NCI-H446 treated with DMSO at 0.1 percent for 48 hours (cell line): ENCODE measurements at regions not wholly inside any gene's neighbourhood (a gene's known extent, or its start where the extent isn't known, plus 50 kb on each side); places are given as distances from the start of the nearest gene placed in this dataset.
"Not testable (repeated sequence)": the region's sequence is repeated elsewhere in the genome, so short reads cannot be mapped to it uniquely, and the experiment has no call there.

Source experiments
- DNase-seq: peaks from one replicate; lab custom pipeline; 2025; lab: John Stamatoyannopoulos, UW

DNA sequence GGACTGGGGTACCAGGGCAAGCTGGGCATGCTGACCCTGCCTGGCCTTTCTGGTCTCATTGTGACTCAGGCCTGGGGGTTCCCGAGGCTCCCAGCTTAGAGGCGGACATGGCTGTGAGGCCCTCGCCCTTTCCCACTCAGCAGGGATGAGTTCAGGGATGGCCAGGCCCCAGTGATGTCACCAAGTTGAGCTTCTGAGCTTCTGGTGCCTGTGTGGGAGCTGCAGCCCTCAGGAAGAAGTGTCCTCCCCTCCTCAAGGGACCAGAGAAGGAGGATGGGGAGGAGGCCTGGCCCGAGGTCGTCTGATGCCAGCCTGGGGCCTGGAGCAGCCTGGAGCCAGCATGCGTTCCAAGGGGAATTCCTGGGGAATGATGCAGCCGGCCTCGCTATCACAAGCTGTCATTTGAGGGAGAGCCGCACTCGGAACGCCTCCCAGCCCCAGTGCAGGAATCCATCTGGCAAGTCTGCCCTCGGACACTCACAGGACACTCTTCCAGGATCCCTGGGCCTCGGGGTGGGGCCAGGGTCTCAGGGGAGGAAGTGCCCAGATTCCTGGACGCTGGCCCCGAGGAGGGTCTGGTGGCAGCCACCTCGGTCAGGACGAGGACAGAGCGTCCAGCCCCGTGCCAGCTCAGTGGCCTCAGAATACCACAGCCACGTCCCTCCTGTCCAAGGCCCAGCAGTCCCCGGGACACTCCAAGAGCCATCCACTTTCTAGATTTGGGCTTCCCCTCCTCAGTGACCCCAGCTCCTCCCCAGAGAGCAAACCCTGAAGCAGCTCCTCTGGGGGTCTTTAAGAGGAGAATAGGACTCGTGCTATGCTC, 61.2 kb upstream of the GPC1 start:
- no peak for DNase-seq

DNA sequence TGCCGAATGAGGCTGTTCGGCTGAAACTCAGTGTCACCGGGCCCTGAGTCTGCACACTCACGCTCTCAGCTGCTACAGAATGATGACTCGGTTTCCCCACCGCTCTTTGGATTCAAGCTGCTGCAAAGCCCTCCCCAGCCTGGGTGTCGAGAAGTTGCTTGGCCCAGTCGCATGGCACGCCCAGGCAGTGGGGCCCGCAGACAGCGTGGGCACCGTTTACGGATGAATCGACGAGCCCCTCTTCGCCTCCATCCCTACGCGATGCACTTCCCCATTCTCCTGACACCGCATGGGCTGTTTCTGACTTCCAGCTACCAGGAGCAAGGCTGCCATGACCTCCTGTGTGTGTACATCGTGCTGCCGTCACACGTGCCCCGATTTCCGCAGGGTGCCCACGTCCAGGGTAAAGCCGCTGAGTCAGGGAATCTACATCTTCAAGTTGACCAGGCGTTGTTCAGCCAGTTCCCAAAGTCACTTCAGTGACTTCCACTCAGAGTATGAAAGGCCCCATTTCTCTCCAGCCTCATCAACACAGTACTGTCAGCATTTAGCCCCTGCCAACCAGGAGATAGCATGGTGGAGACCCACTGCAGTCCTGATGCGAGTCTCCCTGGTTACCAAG, 60.3 kb upstream of the GPC1 start:
- no peak for DNase-seq

DNA sequence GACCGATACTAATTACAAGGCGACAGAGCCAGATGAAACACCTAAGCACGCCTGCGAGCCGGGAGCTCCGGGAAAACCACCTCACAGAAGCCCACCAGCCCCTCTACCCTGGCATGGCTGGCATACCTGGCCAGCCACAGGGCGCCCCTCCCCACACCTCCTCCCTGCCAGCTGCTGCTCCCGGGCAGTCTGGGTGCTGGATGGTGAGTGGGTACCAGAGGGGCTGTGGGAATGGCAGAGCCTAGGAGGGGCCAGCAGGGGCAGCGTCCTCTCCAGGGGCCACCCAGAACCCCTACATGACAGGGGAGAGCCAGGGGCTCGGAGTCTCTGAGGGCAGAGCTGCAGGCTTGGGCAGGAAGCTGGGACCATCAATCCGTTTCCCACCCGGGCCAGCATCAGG, 58.7 kb upstream of the GPC1 start:
- no peak for DNase-seq

DNA sequence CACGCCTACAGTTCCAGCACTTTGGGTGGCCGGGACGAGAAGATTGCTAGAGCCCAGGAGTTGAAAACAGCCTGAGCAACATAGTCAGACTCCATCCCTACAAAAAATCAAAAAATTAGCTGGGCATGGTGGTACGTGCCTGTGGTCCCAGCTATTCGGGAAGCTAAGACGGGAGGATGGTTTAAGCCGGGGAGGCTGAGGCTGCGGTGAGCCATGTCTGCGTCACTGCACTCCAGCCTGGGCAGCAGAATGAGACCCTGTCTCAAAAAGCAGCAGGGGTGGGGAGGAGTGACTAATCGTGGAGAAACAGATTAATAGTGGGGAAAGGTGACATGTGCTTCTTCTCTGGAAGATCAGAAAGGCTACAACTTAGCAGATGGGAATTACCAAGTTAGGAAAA, 58.1 kb upstream of the GPC1 start:
- DNase-seq: no peak

DNA sequence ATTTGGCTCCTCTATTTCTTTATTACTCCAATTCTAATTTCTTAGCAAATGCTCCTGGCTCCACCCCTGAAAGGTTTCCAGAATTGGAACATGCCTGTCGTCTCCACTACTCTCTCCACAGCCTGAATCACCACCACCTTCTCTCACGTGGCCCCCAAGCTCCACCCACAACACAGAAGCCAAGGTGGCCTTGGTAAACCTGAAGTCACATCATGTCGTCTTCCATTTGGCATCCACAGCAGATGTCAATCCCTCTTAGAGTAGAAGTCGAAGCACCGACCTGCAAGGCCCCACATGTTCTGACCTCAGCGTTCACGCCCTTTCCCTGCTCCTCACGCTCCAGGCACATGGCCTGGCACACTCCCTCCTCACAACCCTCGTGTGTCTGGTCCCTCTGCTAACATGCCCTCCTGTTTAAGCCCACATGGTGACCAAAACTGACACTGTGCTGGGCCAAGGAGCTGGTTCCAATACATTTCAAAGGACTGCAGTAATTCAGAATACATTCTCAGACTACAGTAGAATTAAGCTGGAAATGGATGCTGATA, 56.3 kb upstream of the GPC1 start:
- DNase-seq: no peak

DNA sequence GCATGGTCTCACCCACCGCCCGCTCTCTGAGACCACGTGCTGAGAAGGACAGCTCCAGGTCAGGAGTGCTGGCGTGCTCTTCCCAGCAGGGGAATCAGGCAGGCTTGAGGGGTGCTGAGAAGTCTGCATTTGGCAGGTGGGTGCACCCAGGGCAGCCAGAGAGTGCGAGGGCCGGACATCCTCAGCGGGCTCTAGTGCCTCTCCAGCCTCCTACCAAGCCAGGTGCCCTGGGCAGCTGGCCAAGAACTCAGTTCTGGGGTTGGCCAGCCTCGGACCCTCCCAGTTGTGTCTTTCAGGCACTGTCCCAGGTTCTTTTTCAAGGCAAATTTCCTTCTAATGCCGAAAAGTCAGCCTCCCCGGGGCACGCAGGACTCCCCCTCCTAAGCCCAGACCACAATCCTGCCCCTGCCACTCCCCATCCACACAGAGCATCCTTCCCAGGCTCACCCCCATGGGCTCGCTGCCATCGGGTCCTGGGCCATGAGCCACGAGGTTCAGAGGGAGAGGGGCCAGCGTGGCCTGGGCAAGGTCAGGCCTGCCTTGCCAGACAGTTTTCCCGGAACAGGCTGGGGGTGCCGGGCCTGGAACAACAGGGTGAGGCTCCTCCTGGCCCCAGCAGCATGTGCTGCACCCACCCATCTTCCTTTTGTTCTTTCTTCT, 52.2 kb upstream of the GPC1 start:
- DNase-seq: no peak

DNA sequence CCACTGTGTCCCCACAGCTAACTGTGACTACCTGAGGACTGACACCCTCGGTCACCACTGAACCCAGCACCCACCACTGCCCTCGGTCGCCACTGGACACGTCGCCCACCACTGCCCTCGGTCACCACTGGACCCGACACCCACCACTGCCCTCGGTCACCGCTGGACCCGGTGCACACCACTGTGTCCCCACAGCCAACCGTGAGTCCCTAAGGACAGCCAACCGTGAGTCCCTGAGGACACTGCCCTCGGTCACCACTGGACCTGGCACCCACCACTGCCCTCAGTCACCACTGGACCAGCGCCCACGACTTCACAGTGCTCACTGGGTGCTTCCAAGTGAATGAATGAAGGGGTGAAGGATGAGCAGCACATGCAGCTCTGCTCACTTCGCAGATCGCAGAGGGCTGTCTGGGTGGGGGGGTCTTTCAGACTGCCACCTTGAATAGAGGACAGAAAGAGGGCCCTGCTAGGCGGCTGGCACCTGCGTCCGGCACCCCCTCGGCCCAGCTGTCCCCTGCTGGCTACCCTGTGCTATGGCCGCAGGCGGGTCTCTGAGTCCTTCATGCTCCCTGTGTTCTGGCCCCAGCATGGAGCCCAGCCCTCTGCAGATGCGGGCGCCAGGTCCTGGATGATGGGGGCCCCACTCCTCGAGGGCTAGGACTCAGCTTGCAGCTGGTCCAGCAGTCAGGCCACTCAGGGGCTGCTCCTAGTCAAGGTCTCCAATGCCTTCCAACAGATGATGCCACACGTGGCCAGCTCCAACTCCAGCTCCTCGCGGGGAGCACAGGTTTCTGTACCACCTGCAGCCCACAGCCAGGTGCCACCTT, 51.4 kb upstream of the GPC1 start:
- no peak for DNase-seq

DNA sequence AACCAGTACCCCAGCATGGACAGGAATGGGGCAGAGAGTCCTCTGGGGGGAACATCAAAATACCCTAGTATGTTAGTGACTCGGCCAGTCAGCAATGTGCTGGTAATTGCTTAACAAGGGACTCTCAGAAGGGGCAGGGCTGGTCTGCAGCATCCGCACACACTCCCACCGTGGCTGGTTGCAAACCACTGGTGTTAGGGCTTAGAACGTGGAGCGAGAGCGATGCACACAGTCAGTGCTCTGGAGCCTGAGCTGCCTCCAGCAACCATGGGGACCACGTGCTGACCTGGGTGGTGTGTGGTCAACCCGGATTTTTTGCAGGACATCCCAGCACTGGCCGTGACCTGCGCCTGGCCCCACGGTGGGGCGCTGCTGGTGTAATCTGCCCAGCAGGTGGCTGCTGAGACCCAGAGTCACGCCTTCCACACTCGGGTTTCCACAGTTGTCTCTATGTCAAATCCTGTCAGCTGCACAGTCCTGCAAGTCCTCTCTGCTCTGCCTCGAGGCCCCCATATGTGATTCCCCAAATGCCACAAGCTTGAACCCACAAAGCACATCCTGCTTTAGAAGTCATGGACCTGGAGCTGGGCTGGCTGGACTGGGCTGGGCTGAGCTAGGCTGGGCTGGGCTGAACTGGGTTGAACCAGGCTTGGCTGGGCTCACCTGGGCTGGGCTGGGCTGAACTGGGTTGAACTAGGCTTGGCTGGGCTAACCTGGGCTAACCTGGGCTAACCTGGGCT, 50.6 kb upstream of the GPC1 start:
- DNase-seq: no peak

DNA sequence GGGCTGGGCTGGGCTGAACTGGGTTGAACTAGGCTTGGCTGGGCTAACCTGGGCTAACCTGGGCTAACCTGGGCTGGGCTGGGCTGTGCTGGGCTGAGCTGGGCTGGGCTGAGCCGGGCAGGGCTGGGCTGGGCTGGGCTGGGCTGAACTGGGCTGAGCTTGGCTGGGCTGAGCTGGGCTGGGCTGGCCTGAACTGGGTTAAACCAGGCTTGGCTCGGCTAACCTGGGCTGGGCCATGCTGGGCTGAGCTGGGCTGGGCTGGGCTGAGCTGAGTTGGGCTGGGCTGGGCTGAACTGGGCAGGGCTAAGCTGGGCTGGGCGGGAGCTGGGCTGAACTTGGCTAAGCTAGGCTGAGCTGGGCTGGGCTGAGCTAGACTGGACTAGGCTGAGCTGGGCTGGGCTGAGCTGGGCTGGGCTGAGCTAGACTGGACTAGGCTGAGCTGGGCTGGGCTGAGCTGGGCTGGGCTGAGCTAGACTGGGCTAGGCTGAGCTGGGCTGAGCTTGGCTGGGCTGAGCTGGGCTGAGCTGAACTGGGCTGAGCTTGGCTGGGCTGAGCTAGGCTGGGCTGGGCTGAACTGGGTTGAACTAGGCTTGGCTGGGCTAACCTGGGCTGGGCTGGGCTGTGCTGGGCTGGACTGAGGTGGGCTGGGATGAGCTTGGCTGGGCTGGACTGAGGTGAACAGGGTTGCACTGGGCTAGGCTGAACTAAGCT, 49.9 kb upstream of the GPC1 start:
- DNase-seq: not testable (repeated sequence)
